Testis (tissue), 2 donors: ENCODE measurements at regions not wholly inside any gene's neighbourhood (a gene's known extent, or its start where the extent isn't known, plus 50 kb on each side); places are given as distances from the start of the nearest gene placed in this dataset.
"Not testable (repeated sequence)": the region's sequence is repeated elsewhere in the genome, so short reads cannot be mapped to it uniquely, and the experiment has no call there.

Experiments
- DNase-seq: peaks from one replicate; pipeline ENCODE4 v3.0.0-alpha.2; 2019
- H3K27ac ChIP-seq, 2 donors: fragments of 200-600 bp; sonication (generic); one replicate each; pipeline ENCODE4 v1.5.1; 2019
- H3K27me3 ChIP-seq: fragments of 200-600 bp; sonication (generic); one replicate; pipeline ENCODE4 v1.5.1; 2019
- H3K36me3 ChIP-seq: fragments of 200-600 bp; sonication (generic); one replicate; pipeline ENCODE4 v1.5.1; 2017; ENCODE audit warnings: low read depth; ENCODE audit errors: missing control alignments
- H3K4me1 ChIP-seq: fragments of 200-600 bp; sonication (generic); one replicate; pipeline ENCODE4 v1.5.1; 2019
- H3K4me3 ChIP-seq, 2 donors: fragments of 200-600 bp; sonication (generic); one replicate each; pipeline ENCODE4 v1.5.1; 2017 to 2019
- H3K9me3 ChIP-seq: fragments of 200-600 bp; sonication (generic); one replicate; pipeline ENCODE4 v1.5.1; 2017
- CTCF ChIP-seq, 3 experiments: fragments of 450-650 bp in 2 of 3; fragments of 200-600 bp in 1 of 3; sonication (generic) in 1 of 3; IDR thresholded peaks; one replicate each; pipeline ENCODE4 v1.5.1; 2016 to 2019; ENCODE audit warnings: antibody characterized with exemption in 3 of 3, mild to moderate bottlenecking in 2 of 3, moderate library complexity in 1 of 3
- POLR2A ChIP-seq: fragments of 450-650 bp; IDR thresholded peaks from one replicate; pipeline ENCODE4 v1.6.1; 2017; ENCODE audit warnings: antibody characterized with exemption, mild to moderate bottlenecking, moderate library complexity
- WGBS, 2 donors: methylation state at CpG; one replicate each; pipeline ENCODE4 v1.1.5; 2018; 5-methylcytosine and 5-hydroxymethylcytosine counted together
- intact Hi-C: fragments of 100-400 bp; cut with DNase I; formaldehyde crosslinking; loops from one replicate; pipeline ENCODE4 v1.15.1; 2023; ENCODE audit warnings: low total_unique reads

- Histone ChIP-seq H3K36me3 (no peaks in the 10 kb centered on the region), H3K27ac (no peak overlapping the region), H3K9me3 (no peaks in the 10 kb centered on the region), H3K4me1 (no peaks in the 10 kb centered on the region), H3K4me3 (no peak overlapping the region), H3K27me3 (no peaks in the 10 kb centered on the region)
- TF ChIP-seq POLR2A (no peak), CTCF (IDR thresholded peaks at IDR 0.05) (no peak)
- no peak for DNase-seq
- intact Hi-C loops: no loop called here
Measured at GRCh38 chr5:50576265-50576664, 90.2 kb upstream of the PARP8 start.

- TF ChIP-seq POLR2A (no peak), CTCF (IDR thresholded peaks at IDR 0.05) (no peak)
Measured at GRCh38 chr5:50576686-50577256, 89.7 kb upstream of the PARP8 start.

GRCh38 chr5:50580506-50580905, 85.9 kb upstream of the PARP8 start:
- intact Hi-C loops: no loop called here
- no peaks in the 10 kb centered on the region for H3K27me3 ChIP-seq
- H3K27ac ChIP-seq: no peak overlapping the region
- H3K4me3 ChIP-seq: no peak overlapping the region
- H3K9me3 ChIP-seq: no peaks in the 10 kb centered on the region
- TF ChIP-seq CTCF (IDR thresholded peaks at IDR 0.05) (no peak), POLR2A (no peak)
- no peaks in the 10 kb centered on the region for H3K4me1 ChIP-seq
- 81 to 92% methylated on average over 6 of the region's 6 CpGs for WGBS, 2 donors
- no peaks in the 10 kb centered on the region for H3K36me3 ChIP-seq
- no peak for DNase-seq

More at GRCh38 chr5:50576686-50577256, 89.7 kb upstream of the PARP8 start:
- Histone ChIP-seq H3K27ac (no peak overlapping the region), H3K9me3 (no peaks in the 10 kb centered on the region), H3K27me3 (no peaks in the 10 kb centered on the region), H3K4me1 (no peaks in the 10 kb centered on the region), H3K4me3 (no peak overlapping the region), H3K36me3 (no peaks in the 10 kb centered on the region)
- intact Hi-C loops: no loop called here
- 32 to 42% methylated on average over 1 of the region's 1 CpG for WGBS, 2 donors
- no peak for DNase-seq

GRCh38 chr5:50581845-50582244, 84.6 kb upstream of the PARP8 start:
- H3K27ac ChIP-seq, H3K27me3 ChIP-seq, H3K4me3 ChIP-seq, DNase-seq, intact Hi-C loops, H3K36me3 ChIP-seq, H3K4me1 ChIP-seq, H3K9me3 ChIP-seq: not testable (repeated sequence)
- 93 to 95% methylated on average over 1 of the region's 1 CpG for WGBS, 2 donors

GRCh38 chr5:50582699-50583098, 83.7 kb upstream of the PARP8 start:
- no peaks in the 10 kb centered on the region for H3K27me3 ChIP-seq
- intact Hi-C loops: no loop called here
- whole genome bisulfite sequencing, 2 donors: 72 to 86% methylated on average over 2 of the region's 2 CpGs

More at GRCh38 chr5:50582699-50583098, 83.7 kb upstream of the PARP8 start:
- H3K27ac ChIP-seq: no peak overlapping the region
- no peaks in the 10 kb centered on the region for H3K4me1 ChIP-seq
- no peak for DNase-seq
- H3K4me3 ChIP-seq: no peak overlapping the region
- no peaks in the 10 kb centered on the region for H3K9me3 ChIP-seq
- TF ChIP-seq POLR2A (no peak), CTCF (IDR thresholded peaks at IDR 0.05) (no peak)
- H3K36me3 ChIP-seq: no peaks in the 10 kb centered on the region
